ENCODE measurements at regions not wholly inside any gene's neighbourhood (a gene's known extent, or its start where the extent isn't known, plus 50 kb on each side); places are given as distances from the start of the nearest gene placed in this dataset.

DNA sequence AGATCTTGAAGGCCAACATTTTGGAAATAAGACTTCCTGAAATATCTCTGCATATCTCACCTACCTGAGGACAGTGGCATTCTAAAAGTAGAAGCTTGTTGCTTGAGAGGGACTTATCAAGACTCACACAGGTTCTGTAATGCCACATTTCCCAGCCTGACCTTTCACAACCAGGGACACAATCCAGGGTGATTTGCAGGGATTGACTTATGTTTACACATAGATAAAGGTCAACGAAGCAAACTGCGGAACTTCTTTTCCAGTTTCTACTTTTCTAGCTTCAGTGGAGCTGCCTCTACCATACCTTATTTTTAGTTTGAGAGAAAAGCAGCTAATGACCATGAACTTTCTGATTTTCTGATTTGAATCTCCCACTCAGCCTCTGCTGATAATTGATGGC lies 148.7 kb downstream of the SLC16A9 start:
- no peak for TF ChIP-seq CTCF (IDR thresholded peaks at IDR 0.05; ENCODE audit: insufficient read depth, low read length, severe bottlenecking)
- Histone ChIP-seq H3K27me3 (ENCODE audit: control insufficient read depth, insufficient read depth, low read length) (peaks cover 2% of the 10 kb centered on the region), H3K4me3 (ENCODE audit: low read depth, low read length) (no peak overlapping the region), H3K36me3 (ENCODE audit: control insufficient read depth, insufficient read depth, low read length) (no peaks in the 10 kb centered on the region)
- DNase-seq (ENCODE audit: low read depth), result no peak
- no peak for FAIRE-seq

GRCh38 chr10:59560161-59560560 lies 149.5 kb downstream of the SLC16A9 start:
- FAIRE-seq (no peak), DNase-seq (ENCODE audit: low read depth) (no peak)
- peaks cover 2% of the 10 kb centered on the region for H3K27me3 ChIP-seq (ENCODE audit: control insufficient read depth, insufficient read depth, low read length)
- no peak for TF ChIP-seq CTCF (IDR thresholded peaks at IDR 0.05; ENCODE audit: insufficient read depth, low read length, severe bottlenecking)
- no peak overlapping the region for H3K4me3 ChIP-seq (ENCODE audit: low read depth, low read length)
- no peaks in the 10 kb centered on the region for H3K36me3 ChIP-seq (ENCODE audit: control insufficient read depth, insufficient read depth, low read length)

DNA sequence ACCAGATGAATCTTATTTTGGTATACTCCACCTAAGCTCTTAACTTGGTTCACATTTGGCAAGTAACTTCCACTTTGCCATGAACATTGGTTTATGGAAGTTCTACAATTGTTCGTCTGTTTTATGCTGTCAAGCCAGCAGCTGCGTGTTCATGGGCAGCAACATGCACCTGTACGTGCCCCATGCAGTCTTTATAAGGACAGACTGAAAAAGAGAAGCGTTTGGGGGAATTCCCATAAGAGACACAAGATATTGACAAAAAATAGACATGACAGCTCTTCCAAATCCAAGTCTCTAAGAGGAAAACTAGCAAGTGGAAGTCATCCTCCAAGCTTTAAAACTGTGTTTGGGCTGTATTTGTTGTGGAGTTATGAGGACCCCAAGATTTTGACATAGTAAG lies 151.6 kb downstream of the SLC16A9 start:
- no peak for TF ChIP-seq CTCF (IDR thresholded peaks at IDR 0.05; ENCODE audit: insufficient read depth, low read length, severe bottlenecking)
- Histone ChIP-seq H3K4me3 (ENCODE audit: low read depth, low read length) (no peak overlapping the region), H3K27me3 (ENCODE audit: control insufficient read depth, insufficient read depth, low read length) (peaks cover 2% of the 10 kb centered on the region), H3K36me3 (ENCODE audit: control insufficient read depth, insufficient read depth, low read length) (no peaks in the 10 kb centered on the region)
- FAIRE-seq, result no peak
- DNase-seq (ENCODE audit: low read depth), result no peak

GRCh38 chr10:59557642-59558041 lies 152.0 kb downstream of the SLC16A9 start:
- FAIRE-seq (no peak), DNase-seq (ENCODE audit: low read depth) (no peak)
- TF ChIP-seq CTCF (IDR thresholded peaks at IDR 0.05; ENCODE audit: insufficient read depth, low read length, severe bottlenecking), result no peak
- Histone ChIP-seq H3K27me3 (ENCODE audit: control insufficient read depth, insufficient read depth, low read length) (peaks cover 2% of the 10 kb centered on the region), H3K4me3 (ENCODE audit: low read depth, low read length) (no peak overlapping the region), H3K36me3 (ENCODE audit: control insufficient read depth, insufficient read depth, low read length) (no peaks in the 10 kb centered on the region)

DNA sequence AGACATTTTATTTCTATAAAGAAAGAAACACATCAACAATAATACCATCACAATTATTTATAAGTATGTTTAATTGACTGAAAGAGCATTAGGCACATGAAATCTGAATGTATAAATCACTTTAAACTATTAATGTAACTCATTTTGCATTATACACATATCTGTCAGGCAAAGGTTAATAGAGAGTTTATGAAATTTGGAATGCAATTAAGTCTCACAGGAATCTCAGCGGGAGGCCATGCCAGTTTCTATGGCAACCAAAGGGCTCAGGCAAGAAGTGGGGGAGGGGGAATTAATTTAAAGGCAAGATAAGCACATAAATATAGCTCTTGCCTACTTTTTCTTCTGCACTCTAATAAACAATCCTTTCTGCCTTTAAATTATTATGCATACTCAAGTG lies 152.6 kb downstream of the SLC16A9 start:
- Histone ChIP-seq H3K27me3 (ENCODE audit: control insufficient read depth, insufficient read depth, low read length) (peaks cover 2% of the 10 kb centered on the region), H3K36me3 (ENCODE audit: control insufficient read depth, insufficient read depth, low read length) (no peaks in the 10 kb centered on the region), H3K4me3 (ENCODE audit: low read depth, low read length) (no peak overlapping the region)
- DNase-seq (ENCODE audit: low read depth) (no peak), FAIRE-seq (no peak)
- no peak for TF ChIP-seq CTCF (IDR thresholded peaks at IDR 0.05; ENCODE audit: insufficient read depth, low read length, severe bottlenecking)

DNA sequence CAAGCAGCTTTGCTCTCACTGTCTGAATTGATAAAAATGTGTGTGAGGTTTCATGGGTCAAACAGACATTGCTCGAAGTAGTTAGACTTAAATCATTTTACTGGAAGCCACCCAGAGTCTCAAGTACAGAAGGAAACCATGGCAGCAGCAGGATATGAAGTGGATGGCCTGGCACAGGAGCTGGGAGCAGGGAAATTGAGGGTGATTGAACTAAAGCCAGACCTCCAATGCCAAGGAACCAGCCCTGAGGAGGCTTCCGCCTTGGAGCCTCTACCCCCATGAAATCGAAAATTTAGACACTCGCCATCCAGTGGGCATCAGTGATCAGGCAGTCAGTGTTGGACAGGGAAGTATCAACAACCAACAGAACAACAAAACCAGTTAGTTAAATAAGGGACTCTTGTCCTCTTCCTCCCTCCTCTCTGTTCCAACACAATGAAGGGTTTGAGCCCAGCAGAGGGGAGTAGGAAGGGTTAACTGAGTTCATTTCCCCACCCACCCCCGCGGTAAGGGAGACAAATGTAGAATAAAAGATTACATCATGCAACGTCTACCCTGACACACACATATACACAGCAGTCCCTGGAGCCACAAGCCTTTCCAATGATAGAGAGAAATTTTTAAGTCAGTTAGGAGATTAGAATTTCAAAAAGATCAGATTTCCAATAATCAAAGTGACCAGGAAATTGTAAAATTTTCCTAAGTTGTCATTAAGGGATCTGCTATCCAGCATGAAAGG lies 156.3 kb downstream of the SLC16A9 start:
- Histone ChIP-seq H3K4me3 (ENCODE audit: low read depth, low read length) (no peak overlapping the region), H3K27me3 (ENCODE audit: control insufficient read depth, insufficient read depth, low read length) (peaks cover 2% of the 10 kb centered on the region), H3K36me3 (ENCODE audit: control insufficient read depth, insufficient read depth, low read length) (no peaks in the 10 kb centered on the region)
- TF ChIP-seq CTCF (IDR thresholded peaks at IDR 0.05; ENCODE audit: insufficient read depth, low read length, severe bottlenecking), result no peak
- FAIRE-seq (no peak), DNase-seq (ENCODE audit: low read depth) (no peak)
